NCI-H1930 (cell line): ENCODE measurements at regions not wholly inside any gene's neighbourhood (a gene's known extent, or its start where the extent isn't known, plus 50 kb on each side); places are given as distances from the start of the nearest gene placed in this dataset.

ENCODE experiments used
- DNase-seq, 2 experiments: peaks; one replicate each; lab custom pipeline; 2025; lab: John Stamatoyannopoulos, UW

DNA sequence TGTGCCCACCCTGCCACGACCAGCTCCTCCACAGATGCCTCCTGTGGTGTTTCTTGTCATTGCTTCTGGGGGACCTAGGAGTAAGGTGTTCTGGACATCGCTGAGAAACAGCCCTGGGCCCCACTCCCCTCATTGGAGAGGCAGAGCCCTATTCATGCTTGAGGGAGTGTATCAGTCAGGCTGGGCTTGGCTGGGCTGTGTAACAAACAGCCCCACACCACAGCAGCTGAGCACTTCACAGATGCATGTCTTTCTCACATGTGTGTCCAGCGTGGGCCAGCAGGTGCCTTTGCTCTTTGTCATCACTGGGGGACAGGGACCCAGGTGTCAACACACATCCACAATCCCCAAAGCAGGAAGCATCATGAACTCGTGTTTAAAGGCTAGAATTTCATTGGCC is 65.1 kb upstream of the FBRSL1 start:
- DNase-seq: no peak

DNA sequence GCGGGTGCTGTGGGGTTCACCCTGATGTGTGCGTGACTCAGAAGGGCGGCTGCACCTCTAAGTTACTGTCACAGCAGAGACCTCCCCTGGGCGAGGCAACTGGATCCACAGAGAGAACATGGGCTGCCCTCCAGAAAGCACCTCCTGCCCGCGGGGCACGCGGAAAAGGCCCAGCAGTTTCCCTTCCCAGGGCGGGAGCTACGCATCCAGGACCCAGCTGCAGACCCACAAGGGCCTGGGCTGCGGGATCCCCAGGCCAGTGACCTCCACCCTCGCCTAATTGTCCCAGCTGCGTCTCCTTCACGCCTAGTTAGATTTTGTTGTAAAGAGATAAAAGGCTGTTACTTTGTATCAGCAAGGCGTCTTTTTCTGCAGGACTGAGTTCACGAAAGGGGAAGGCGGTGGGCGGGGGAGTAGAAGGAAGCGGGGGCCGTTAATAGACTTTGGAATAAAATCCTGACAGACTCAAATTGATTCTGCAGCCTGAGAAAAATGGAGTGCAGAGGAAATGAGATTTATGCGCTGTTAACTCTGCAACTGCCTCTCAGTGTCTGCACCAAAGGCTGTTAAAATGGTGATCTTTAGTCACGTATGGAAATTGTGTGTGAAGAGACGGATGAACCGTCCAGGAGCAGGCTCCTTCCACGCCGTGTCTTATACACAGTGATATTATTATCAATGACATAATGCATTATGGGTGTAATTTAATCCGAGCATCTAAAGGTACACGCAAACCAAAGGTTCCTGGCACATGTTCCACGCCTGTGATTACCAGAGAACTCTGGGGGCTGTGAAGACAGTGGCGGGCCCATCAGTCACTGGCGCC is 65.9 kb upstream of the FBRSL1 start:
- no peak for DNase-seq

DNA sequence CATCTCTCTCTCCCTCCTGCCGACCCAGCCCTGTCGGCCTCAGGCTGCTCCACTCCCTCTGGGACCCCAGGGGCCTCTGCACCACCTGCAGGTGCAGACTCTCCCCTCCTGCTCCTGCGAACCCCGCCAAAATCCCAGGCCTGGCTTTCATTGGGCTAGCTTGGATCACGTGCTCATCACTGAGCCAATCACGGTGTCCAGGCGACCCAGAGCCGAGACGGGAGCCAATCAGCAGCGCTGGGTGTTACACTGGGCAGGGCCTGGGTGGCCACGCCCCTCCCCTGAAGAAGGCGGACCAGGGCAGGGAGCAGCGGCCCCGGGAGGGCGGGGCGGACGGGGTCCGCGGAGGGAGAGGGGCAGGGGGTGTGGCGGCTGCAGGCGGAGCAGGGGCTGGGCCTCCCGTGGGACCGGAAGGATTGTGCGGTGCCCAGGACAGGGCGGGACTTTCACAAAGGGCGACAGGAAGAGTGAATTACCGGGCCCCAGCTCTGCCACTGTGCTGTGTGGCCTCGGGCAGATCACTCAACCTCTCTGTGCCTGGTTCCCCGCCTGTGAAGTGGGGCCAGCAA is 66.6 kb upstream of the FBRSL1 start:
- peak in 1 of 2 experiments; percentile 37 for DNase-seq

DNA sequence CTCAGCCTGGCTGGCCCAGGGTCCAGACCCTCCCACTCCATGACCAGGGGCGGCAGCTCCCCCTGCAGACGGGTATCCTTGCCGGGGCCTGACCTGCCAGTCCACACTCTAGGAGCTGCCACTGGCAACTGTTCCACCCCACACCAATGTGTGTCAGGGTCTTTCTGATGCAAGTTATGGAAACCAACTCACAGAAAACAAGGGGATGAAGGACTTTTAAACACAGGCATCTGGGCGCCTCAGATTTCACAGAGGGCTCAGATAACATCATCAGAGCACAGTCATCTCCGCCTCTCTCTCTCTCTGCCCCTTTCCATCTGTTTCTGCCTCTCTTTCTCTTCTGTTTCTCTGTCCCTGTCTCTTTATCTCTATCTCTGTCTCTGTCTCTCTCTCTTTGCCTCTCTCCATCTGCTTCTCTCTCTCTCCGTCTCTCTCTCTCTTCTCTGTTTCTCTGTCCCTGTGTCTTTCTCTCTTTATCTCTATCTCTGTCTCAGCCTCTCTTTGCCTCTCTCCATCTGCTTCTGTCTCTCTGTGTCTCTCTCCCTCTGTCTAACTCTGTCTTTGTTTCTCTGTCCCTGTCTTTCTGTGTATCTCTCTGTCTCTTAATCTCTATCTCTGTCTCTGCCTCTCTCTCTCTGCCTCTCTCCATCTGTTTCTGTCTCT is 67.4 kb upstream of the FBRSL1 start:
- DNase-seq: peak in 1 of 2 experiments; percentile 57

DNA sequence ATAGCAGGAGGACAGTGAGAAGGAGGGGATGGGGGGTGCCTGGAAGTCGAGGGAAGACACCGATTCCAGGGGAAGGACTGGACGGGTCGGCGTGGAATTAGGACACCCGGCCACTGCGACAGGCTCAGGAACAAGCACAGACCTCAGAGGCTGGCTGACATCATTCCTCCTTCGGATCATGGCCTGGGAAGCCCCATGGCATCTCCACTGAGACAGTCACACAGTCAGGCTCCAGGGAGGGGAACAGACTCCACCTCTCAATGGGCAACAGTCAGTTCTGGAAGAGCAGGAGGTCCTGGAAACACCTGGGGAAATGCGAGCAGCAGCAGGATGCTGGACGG is 67.9 kb upstream of the FBRSL1 start:
- no peak for DNase-seq

DNA sequence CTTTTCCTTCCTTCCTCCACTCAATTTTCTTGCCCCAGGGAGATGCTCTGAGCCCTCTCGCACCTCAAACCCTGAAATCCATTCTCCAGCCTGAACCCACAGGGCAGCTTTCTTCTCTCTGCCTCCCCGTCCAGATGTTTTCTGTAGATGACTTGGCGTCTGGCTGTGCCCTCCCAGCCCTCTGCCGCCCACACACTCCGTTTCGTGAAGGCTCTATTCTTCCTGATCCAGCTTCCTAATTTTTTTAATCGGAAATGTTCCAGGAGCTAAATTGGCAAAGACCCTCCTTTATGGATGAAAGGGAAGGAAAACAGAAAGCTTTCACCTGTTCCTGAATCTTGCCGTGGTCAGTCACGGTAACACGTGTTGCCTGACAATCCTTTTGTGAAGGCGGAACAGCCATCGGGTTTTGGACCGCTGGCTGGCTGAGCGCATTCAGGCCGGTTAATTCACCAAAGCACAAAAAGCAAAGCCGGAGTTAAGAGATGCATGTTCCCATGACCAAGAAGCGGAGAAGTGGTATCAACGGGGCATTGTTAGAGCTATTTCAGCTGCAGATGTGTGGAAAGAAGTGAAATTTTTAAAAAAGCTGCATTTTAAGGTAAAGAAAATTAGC is 70.2 kb upstream of the FBRSL1 start:
- no peak for DNase-seq

DNA sequence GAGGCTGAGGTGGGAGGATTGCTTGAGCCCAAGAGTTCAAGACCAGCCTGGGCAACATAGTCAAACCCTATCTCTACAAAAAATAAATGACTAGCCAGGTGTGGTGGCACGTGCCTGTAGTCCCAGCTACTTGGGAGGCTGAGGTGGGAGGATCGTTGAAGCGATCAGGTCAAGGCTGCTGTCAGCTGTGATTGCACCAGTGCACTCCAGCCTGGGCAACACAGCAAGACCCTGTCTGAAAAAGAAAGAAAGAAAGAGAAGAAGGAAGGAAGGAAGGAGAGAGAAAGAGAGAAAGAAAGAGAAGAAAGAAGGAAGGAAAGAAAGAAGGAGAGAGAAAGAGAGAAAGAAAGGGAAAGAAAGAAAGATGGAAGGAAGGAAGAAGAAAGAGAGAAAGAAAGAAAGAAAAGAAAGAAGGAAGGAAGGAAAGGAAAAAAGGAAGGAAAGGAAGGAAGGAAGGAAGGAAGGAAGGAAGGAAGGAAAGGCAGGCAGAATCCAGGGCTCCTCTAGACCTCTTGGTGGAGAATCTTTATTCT is 71.5 kb upstream of the FBRSL1 start:
- DNase-seq: no peak

DNA sequence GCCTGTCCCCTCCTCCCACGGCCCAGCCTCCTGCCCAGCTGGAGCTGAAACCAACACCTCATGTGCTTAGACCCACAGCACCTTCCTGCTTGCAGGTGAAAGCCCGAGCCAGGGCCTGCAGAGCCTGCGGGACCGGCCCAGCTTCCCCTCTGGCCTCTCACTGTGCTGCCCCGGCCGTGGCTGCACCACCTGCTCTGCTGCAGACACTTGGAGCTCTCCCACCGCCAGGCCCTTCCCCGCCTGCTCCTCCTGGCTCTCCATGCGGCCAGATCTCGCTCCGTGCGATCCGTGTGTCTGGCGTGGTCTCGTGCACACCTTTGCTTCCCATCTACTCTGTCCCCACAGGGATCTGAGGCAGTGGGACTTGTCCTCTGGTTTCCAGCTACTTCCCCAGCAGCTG is 72.2 kb upstream of the FBRSL1 start:
- no peak for DNase-seq

DNA sequence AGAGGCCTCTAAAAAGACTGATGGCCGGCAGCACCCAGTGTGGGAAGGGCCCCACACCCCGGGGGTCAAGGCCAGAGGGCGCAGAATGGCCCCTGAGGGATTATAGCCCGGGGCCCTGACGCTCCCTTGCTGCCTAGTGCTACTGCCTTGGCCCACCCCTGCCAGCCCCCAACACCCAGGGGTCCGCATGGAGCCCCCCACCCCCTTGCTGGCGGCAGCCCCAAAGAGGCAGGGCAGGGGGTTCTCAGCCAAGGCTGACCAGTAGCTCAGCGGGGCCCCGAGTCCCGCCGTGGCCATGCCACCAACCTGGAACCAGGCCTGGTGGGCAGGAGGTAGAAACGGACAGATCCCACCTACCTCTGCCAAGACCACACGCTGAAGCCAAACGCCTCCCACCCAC is 73.1 kb upstream of the FBRSL1 start:
- DNase-seq: no peak

DNA sequence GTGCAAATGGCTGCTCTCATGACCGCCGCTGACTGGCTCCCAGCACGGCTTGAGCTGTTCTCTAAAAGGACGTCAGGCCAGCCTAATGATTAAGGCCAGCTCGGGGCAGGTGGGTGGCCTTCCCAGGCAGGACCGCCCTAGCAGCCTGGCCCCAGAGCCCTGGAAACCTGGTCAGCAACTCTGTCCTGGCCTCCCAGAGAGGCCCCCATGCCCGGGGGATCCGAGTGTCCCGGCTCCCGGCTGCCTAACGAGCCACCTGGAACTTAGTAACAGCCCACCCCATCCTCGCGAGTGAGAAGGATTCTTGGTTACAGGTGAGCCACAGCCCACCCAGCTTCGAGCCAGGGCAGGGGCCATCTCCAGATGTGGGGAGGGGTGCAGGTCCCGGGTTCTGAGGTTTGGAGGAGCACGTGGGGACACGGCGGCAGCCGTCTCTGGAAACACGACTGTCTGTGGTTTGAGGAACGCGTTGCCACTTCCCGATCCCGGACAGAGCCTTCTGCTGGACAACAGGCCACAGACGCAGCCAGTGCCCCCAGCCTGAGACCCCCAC is 73.8 kb upstream of the FBRSL1 start:
- no peak for DNase-seq

DNA sequence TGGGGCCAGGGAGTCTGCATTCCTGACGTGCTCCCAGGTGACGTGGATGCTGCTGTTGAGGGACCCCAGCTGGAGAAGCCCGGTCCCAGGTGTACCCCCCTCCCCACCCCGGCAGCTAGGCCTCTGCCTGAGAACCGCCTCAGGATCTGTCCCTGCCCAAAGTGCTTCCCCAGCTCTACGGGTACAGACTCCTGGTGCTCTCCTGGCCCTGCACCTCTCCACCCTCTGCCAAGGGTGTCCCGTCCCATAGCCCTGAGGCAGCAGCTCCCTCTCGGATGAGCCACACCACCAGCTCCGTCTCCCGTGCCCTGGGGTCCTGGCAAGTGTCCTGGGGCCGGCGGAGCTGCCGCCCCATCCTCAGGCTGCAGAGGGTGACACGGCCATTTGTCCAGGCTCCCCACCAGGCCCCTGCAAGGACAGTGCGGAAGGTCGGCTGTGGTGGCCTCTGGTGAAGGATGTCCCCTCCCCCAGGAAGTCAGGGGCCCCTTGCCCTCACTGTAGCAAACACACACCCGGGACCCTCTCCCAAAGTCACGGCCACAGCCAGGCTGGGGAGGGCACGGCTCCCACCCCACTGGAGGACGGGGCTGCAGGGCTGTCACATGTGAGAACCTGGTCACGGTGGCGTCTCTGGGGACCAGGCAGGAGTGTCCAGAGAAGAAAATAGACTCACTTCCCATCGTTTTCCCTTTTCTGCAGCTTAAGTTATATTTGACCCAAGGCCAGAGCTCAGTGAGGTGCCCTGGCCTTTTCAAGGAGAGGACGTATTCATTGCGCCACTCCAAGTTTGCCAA is 74.4 kb upstream of the FBRSL1 start:
- DNase-seq: no peak

DNA sequence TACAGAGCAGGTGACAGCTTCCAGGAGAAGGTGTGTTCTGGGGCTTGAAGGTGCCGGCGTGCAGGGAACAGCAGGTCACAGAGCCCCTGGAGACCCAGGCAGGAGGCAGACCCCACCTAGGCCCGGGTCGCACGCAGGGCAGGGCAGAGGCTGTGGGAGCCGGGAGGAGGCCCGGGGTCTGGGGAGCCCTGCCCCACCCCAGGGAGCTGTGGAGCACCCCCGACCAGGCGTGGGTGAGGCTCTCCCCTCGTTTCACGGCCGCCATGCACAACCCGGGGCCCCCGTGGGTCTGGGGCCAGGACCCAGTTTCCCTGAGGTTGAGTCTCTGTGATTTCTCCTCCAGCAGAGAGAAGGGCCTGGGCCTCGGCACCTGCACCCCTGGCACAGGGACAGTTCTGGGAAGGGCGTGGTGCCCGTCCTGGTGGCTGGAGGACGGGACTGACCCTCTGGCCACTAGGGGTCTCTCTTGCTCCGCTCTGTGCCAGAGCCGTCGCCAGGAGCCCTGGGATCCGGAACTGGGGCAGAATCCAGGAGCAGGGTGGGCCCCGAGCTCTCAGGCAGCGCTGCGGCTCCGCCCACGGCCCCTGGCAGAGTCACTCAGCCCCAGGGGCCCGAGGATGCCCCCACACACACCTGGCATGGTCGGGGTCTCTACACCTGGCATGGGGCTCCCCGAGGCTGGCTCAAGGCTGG is 75.2 kb upstream of the FBRSL1 start:
- DNase-seq: peak; percentile 54 to 67

DNA sequence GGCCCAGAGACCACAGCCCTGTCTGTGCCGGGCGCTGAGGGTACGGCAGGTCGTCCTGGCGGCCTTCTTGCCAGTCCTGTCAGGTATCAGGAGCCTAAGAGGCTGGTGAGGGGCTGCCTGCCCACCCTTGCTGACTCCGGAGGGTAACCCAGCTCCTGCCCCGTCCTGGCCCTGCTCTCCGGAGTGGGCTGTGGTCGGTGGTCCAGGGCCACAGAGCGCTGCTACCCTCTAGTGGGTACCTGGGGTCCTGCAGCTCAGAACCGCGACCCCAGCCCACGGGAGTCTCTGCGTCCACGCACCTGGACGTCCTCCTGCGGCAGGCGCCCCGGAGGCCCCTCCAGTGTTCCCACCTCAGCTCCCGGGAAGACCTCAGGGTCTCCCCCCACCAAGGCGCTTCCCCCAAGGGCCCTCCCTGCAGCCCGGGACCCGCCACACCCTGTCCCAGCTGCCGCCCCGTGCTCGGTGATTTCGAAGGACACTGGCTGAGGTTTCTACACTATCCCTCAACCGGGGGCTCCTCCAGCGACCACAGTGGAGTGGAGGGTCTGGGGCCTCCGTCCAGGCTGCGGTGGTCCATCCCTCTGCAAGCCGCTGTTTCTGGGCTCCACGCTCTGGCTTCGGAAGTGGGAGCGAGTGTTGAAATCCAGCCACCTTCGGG is 75.9 kb upstream of the FBRSL1 start:
- no peak for DNase-seq

DNA sequence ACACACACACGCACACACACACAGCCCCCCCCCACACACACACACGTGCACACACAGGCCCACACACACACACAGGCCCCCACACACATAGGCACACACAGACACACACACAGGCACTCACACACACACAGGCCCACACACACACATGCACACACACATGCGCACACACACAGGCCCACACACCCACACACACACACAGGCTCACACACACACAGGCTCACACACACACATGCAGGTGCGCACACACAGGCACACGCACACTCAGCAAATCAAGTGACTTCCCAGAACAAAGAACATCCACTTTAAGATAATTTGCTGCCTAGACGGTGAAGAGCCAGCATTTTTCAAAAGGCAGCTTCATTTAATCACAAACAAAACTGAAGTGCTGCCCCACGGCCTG is 78.5 kb upstream of the FBRSL1 start:
- no peak for DNase-seq

DNA sequence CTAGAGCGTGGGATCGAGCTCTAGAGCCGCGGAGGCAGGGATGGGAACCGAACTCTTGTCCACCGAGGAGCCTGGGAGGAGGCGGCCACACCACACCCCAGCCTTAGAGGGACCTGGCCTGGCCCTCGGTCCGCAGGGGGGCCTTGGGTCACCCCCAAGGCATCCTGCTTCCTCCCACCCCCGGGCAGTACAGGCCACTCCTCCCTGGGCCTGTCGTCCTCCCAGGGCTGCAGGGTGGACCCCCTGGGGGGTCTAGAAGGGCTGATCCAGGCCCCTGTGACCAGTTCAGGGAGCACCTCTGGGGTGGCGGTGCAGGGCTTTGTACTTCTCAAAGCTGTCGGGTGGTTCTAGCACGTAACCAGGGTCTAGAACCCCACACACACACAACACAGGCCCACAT is 79.1 kb upstream of the FBRSL1 start:
- no peak for DNase-seq

DNA sequence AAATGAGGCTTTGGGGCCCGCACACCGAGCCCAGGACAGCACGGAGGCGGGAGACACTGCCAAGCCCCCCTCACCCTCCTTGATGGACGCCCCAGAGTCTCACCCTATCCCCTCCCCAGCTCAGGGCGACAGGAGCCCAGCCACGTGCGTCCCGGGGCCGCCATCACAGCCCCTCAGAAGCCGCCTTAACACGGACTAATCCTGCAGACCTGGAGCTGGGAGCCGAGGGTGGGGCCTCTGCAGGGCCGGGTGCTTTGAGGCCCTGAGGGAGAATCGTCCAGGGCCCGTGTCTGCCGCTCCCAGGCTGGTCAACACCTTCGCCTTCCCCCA is 79.7 kb upstream of the FBRSL1 start:
- no peak for DNase-seq

DNA sequence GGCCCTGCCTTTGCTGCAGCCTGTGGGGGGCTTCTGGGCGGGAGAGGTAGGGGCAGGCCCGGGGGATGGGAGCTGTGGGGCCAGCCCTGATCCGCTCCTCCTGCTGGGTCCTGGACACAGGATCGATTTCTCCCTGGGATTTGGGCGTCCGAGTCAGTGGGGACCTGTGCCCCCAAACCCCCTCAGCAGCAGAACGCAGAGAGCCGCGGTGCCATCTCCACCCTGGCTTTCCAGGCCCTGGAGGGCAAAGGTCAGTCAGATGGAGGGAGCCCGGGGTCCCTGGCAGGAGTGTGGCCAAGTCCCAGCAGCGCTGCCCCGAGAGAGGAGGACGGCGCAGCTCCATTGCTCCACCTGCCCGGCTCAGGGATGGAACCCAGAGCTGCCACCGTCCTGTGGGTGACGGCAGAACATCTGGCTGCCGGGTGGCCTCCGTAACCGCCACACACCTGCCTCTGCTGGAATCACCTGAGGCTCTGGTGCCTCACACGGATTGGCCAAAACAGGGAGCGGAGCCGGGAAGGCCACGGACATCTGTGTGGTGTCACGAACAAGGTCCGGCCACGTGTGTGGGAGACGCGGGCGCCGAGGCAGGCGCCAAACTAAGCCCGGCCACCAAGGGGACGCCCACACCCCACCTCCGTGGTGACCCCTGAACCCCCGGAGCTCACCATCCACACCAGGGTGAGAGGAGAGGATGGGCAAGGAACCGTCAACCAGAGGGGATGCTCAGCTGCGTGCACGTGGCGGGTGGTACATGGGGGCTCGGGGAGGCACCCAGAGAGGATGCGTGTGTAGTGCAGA is 80.3 kb upstream of the FBRSL1 start:
- DNase-seq: no peak

DNA sequence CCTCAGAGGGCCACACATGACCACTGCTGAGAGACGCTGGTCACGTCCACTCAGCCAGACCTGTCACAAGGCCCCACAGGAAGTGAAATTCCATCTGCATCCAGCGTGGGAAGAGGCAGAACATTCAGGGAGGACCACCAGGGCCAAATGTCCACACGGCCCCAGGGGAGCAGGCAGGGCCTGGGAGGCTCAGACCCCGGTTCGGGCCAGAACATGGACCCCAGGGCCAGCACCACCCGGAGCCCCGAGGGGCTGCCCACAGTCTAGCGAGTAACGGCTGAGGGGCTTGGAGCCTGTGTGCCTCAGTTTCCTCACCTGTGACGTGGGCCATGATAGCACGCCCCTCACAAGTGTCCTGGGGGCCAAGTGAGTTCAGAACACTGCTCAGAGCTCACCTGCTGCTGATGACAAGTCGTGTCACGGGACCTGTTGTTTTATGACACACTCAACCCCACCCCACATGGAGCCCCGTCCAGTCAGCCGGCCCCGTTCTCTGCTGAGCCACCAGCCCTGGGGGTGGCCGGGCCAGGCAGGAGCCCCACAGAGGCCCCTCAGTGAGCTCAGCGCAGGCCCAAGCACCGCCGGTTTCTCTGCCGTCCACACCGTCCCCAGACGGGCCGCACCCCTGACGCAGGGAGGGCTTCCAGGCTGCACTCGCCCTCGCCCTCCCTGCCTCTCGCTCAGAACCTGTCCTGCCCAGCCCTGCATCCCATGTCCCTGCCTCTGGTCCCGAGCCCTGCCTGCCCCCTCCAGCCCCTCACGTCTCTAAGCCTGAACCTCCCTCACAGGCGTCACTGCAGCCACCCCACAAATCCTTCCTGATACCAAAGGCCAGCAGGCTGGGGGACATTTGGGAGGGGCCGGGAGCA is 79.5 kb upstream of the GALNT9 start:
- DNase-seq: no peak

DNA sequence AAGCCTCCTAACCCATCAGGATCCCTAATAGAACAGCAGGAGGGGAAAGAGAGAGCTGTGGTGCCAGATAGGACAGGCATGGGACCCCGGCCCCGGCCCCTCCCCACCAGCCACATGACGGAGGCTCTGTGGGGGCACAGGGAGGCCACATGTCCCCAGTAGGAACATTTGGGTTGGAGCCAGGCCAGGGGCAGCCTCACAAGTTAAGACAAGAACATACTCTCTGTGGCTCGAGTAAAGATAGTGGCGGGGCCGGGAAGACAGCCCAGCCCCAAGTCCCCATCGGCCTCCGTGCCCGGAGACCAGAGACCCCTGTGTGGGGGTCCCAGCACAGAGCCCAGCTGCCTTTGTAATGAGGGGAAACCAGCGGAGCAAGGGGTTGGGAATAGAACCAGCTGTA is 78.6 kb upstream of the GALNT9 start:
- no peak for DNase-seq
